ENCODE measurements at regions not wholly inside any gene's neighbourhood (a gene's known extent, or its start where the extent isn't known, plus 50 kb on each side); places are given as distances from the start of the nearest gene placed in this dataset.

DNA sequence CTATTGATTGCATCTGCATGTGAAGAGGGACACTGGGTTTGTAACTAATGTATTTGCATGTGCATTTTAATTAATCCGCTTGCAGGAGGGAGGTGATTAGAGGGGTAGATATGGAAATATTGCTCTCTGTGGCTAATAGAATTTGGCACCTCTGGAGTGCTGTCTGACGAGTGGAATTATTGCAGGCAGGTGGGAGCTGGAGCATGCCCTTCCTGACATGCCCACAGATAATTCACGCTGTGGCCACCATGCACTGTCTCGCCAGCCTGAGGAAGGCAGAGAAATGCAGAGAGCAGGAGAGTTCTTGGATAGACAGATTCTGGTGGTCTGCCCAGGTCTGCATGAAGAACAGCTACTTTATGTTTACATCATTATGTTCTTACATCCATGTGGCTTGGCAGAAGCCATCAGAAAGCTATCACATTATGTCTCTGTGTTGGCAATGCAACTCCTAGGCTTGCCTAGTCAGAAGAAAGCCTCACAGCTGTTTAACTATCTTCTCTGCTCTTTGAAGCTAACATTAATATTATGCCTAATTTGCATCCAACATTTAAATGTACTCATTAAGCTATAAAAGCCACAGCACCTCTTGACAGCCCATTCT, 89.4 kb upstream of the DRD2 start:
- Histone ChIP-seq H3K36me3 (ENCODE audit: insufficient read depth, low read length) (no peaks in the 10 kb centered on the region), H3K4me2 (ENCODE audit: insufficient read depth, low read length) (no peak overlapping the region), H4K20me1 (ENCODE audit: insufficient read depth, low read length) (no peaks in the 10 kb centered on the region), H3K4me3 (ENCODE audit: low read depth in 1 of 2, low read length in 2 of 2) (no peak overlapping the region), H3K4me1 (ENCODE audit: insufficient read depth, low read length) (no peaks in the 10 kb centered on the region), H3K27me3 (ENCODE audit: insufficient read depth, low read length, poor library complexity) (no peaks in the 10 kb centered on the region), H3K9me3 (ENCODE audit: insufficient read depth, low read length, severe bottlenecking) (no peaks in the 10 kb centered on the region), H3K9ac (ENCODE audit: low read depth, low read length) (no peak overlapping the region), H2AFZ (ENCODE audit: low read depth, low read length) (no peak overlapping the region), H3K27ac (ENCODE audit: low read length) (no peak overlapping the region), H3K79me2 (ENCODE audit: insufficient read depth, low read length) (no peaks in the 10 kb centered on the region)
- TF ChIP-seq, protein P1, sequence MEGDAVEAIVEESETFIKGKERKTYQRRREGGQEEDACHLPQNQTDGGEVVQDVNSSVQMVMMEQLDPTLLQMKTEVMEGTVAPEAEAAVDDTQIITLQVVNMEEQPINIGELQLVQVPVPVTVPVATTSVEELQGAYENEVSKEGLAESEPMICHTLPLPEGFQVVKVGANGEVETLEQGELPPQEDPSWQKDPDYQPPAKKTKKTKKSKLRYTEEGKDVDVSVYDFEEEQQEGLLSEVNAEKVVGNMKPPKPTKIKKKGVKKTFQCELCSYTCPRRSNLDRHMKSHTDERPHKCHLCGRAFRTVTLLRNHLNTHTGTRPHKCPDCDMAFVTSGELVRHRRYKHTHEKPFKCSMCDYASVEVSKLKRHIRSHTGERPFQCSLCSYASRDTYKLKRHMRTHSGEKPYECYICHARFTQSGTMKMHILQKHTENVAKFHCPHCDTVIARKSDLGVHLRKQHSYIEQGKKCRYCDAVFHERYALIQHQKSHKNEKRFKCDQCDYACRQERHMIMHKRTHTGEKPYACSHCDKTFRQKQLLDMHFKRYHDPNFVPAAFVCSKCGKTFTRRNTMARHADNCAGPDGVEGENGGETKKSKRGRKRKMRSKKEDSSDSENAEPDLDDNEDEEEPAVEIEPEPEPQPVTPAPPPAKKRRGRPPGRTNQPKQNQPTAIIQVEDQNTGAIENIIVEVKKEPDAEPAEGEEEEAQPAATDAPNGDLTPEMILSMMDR (IDR thresholded peaks at IDR 0.05; ENCODE audit: borderline replicate concordance, extremely low read depth, low read length, poor library complexity, severe bottlenecking): no peak
- TF ChIP-seq EZH2 (IDR thresholded peaks at IDR 0.05; ENCODE audit: borderline replicate concordance, low read depth, low read length, severe bottlenecking): no peak
- ATAC-seq (ENCODE audit: insufficient read depth, low read depth) (no peak), DNase-seq (no peak)

DNA sequence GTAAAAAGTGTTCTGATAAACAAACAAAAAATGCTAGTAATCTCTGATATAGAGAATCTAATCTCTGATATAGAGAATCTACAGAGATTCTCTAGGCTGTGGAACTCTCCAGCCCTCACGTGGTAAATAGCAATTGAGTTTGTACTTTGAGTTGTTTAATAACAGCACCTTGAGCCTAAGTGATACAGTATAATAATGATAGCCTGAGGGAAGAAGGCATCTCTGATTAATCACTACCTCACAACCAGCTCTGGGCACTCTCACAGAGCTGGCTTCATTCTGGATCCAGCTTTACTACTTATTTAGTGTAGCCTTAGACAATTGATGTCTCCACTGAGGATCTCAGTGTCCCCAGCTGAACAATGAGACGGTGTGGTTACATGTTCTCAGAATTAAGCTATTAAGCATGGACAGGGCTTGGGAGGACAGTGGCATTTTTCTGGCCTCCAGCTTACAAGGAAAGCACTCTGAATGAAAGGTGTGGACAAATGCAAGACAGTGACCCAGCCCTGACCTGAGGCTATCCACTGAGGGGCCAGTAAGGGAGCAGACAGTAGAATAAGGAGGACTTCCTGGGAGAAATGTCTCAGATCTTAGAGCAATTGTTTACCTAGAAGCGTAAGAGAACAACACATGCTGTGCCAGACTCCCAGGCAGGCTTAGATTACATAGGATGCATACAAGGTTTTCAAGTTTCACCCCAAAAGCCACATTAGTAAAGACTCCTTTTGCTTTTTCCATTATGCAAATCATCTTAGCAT, 88.7 kb upstream of the DRD2 start:
- Histone ChIP-seq H3K27me3 (ENCODE audit: insufficient read depth, low read length, poor library complexity) (no peaks in the 10 kb centered on the region), H3K79me2 (ENCODE audit: insufficient read depth, low read length) (no peaks in the 10 kb centered on the region), H3K36me3 (ENCODE audit: insufficient read depth, low read length) (no peaks in the 10 kb centered on the region), H2AFZ (ENCODE audit: low read depth, low read length) (no peak overlapping the region), H3K4me2 (ENCODE audit: insufficient read depth, low read length) (no peak overlapping the region), H3K9ac (ENCODE audit: low read depth, low read length) (no peak overlapping the region), H3K27ac (ENCODE audit: low read length) (no peak overlapping the region), H4K20me1 (ENCODE audit: insufficient read depth, low read length) (no peaks in the 10 kb centered on the region), H3K4me1 (ENCODE audit: insufficient read depth, low read length) (no peaks in the 10 kb centered on the region), H3K9me3 (ENCODE audit: insufficient read depth, low read length, severe bottlenecking) (no peaks in the 10 kb centered on the region), H3K4me3 (ENCODE audit: low read depth in 1 of 2, low read length in 2 of 2) (no peak overlapping the region)
- TF ChIP-seq, protein P1 (IDR thresholded peaks at IDR 0.05; ENCODE audit: borderline replicate concordance, extremely low read depth, low read length, poor library complexity, severe bottlenecking): no peak
- no peak for TF ChIP-seq EZH2 (IDR thresholded peaks at IDR 0.05; ENCODE audit: borderline replicate concordance, low read depth, low read length, severe bottlenecking)
- no peak for DNase-seq
- no peak for ATAC-seq (ENCODE audit: insufficient read depth, low read depth)

DNA sequence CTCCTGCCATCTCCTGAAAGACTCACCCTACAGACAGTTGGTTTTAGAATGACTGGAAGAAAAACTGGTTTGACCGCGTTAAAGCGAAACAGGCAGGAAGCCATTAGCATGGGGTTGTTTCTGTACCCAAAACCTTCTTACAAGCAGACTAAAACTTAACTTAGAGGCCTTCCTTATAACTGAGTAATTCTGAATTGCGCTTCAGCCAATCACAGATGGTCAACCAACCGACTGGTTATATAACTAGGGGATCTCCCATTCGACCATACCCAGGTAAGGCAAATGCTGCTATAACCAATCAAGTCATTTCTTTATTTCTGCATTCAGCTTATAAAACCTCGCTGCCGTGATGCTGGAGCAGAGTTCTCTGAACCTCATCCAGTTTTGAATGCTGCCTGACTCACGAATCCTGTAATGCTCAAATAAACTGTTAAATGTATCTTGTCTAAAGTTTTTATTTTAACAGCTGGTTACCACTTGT, 87.8 kb upstream of the DRD2 start:
- ATAC-seq (ENCODE audit: insufficient read depth, low read depth) (no peak), DNase-seq (no peak)
- Histone ChIP-seq H3K27me3 (ENCODE audit: insufficient read depth, low read length, poor library complexity) (no peaks in the 10 kb centered on the region), H3K79me2 (ENCODE audit: insufficient read depth, low read length) (no peaks in the 10 kb centered on the region), H3K4me2 (ENCODE audit: insufficient read depth, low read length) (no peak overlapping the region), H3K9me3 (ENCODE audit: insufficient read depth, low read length, severe bottlenecking) (no peaks in the 10 kb centered on the region), H3K36me3 (ENCODE audit: insufficient read depth, low read length) (no peaks in the 10 kb centered on the region), H3K27ac (ENCODE audit: low read length) (no peak overlapping the region), H3K4me1 (ENCODE audit: insufficient read depth, low read length) (no peaks in the 10 kb centered on the region), H3K4me3 (ENCODE audit: low read depth in 1 of 2, low read length in 2 of 2) (no peak overlapping the region), H3K9ac (ENCODE audit: low read depth, low read length) (no peak overlapping the region), H4K20me1 (ENCODE audit: insufficient read depth, low read length) (no peaks in the 10 kb centered on the region), H2AFZ (ENCODE audit: low read depth, low read length) (no peak overlapping the region)
- TF ChIP-seq EZH2 (IDR thresholded peaks at IDR 0.05; ENCODE audit: borderline replicate concordance, low read depth, low read length, severe bottlenecking): no peak
- TF ChIP-seq, protein P1 (IDR thresholded peaks at IDR 0.05; ENCODE audit: borderline replicate concordance, extremely low read depth, low read length, poor library complexity, severe bottlenecking): no peak

Measured in DND-41 (cell line).